ENCODE measurements at regions not wholly inside any gene's neighbourhood (a gene's known extent, or its start where the extent isn't known, plus 50 kb on each side); places are given as distances from the start of the nearest gene placed in this dataset.
"Not testable (repeated sequence)": the region's sequence is repeated elsewhere in the genome, so short reads cannot be mapped to it uniquely, and the experiment has no call there.

GRCh38 chr7:20466543-20467021 lies 135.9 kb downstream of the ITGB8 start:
- DNase-seq = no peak

DNA sequence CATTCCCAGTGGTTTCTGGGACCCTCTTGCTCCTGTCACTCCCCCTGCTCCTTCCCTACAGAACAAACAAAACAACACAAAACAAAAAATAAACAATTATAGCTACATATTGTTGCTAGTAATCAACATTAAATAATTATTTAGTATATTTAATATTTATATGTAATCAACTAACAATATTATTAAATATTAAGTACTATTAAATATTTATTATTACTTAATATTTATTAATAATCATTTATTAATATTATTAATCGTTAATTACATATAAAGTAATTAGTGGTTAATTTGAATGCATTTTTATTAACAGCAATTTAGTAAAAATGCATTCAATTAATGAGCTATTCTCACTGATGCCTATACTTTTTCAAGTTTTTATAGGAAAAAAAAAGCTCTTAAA lies 139.4 kb downstream of the ITGB8 start:
- no peak for DNase-seq

DNA sequence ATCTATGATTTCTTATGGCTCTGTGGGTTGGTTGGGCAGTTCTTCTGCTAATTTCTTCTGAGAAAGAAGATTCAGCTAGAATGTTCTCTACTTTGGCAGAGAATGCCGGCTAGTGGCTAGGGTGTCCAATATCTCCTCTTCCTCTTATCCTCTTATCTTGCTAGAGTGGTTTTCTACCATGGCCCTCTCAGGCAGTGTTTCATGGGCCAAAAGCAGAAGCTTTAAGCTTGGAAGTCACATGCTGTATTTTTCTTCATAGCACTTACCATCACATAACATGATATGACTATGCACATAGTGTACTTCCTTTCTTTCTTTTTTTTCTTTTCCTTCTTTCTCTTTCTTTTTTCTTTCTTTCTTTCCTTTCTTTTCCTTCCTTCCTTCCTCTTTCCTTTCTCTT lies 140.0 kb downstream of the ITGB8 start:
- DNase-seq = no peak

DNA sequence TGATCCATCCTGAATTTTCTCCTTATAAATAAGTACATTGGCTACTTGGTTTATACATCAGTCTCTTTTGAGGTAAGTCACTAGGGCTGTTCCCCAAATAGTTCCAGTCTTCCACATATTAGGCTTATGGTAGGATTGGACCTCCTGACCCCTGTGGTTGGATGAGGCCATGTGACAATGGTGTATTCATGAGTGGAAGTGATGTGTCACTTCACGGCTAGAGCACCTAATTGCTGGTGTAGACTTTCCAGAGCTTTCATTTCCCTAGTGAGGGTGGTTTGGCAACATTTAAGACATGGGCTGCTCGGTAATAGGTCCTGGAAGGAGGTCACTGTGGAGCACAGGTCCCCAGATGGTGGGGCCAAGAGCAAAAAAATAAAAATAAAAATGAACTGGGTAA lies 141.2 kb upstream of the ABCB5 start:
- no peak for DNase-seq

GRCh38 chr7:20475756-20476155 lies 139.7 kb upstream of the ABCB5 start:
- DNase-seq = no peak

DNA sequence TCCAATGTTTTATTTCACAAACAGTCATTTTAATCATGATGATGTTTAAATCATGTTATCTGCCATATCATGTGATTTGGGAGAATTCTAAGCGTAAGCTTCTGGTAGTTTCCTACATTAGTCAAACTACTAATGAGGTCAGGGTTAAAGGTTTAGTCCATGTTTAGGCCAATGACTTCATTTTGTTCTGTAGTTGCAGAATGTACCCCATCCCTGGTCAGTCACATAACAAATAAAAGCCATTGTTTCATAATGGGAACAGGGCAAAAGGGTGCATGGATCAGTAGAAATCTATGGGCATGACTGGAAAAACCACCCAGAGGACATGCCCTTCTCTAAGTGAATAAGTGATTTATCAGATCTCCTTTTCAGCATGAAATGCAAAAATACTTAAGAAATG lies 138.4 kb upstream of the ABCB5 start:
- DNase-seq = no peak

DNA sequence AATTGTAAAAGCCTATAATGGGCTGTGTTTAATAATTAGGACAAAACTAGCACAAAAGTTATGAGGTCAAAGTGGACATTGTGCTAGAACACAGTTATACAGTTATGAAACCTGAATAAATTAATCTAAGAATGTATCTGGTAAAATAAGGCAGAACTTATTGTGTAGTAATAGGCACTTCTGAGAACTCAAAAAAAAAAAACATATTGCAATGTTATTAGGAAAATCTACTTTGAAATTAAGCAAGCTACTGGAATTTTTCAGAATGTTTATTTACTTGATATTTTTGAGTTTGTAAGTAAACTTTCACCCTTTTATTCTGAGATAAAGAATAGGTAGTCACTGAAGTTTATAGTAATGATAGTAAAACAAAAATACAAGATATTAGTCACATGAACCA lies 135.8 kb upstream of the ABCB5 start:
- no peak for DNase-seq

- DNase-seq = no peak
These were observed 133.4 kb upstream of the ABCB5 start for GRCh38 chr7:20482071-20482470.

DNA sequence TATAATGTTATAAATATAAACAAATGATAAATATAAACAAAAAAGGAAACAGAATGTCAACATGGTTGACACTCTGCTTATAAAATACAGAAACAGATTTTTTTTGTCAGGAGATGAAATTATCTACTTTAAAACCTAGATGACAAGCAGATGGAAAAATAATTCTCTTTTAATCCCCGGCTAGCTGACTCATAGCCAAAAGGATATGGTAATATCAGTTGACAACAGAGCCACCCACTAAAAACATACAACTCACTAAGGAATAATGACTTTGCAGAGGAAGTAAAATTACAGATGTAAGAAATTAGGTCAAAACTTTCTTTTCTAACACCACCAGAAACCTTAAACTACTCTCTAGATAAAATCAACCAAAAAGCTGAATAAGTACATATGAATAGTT lies 131.1 kb upstream of the ABCB5 start:
- no peak for DNase-seq

- DNase-seq = no peak
These were observed 126.6 kb upstream of the ABCB5 start for GRCh38 chr7:20488850-20489249.

- DNase-seq = no peak
These were observed 124.2 kb upstream of the ABCB5 start for GRCh38 chr7:20491284-20491683.

GRCh38 chr7:20494566-20494965 lies 120.9 kb upstream of the ABCB5 start:
- DNase-seq = no peak

GRCh38 chr7:20501473-20501872 lies 114.0 kb upstream of the ABCB5 start:
- not testable (repeated sequence) for DNase-seq

DNA sequence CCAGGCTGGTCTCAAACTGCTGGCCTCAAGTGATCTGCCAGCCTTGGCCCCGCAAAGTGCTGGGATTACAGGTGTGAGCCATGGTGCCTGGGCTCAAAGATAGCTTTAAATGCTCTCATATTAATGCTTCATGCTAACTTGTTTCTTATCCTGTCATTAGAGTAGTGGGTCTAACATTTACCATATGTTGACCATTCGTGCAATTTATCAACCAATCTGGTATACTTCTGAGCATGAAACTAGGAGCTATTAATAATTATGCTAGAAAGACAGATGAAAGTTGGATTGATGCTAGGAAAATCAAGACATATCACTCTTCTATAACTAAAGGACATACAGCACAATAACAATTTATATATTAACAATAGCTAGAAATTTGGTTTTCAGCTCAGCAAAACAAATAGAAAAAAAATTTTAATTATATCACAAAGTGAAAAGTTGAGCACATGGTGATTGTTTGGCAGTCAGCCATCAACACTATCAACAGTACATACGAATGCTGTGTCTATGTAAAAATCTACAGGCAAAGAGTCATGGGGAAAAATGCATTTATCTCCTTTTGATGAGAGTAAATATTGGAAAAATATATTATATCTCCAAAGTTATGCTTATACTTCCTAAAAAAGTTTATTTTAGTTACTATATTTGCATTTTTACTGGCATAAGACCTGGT lies 112.1 kb upstream of the ABCB5 start:
- DNase-seq = peak; percentile 35

- no peak for DNase-seq
These were observed 111.4 kb upstream of the ABCB5 start for GRCh38 chr7:20504060-20504459.

GRCh38 chr7:20506175-20506574 lies 109.3 kb upstream of the ABCB5 start:
- DNase-seq = no peak

GRCh38 chr7:20507157-20507556 lies 108.3 kb upstream of the ABCB5 start:
- DNase-seq = no peak

DNA sequence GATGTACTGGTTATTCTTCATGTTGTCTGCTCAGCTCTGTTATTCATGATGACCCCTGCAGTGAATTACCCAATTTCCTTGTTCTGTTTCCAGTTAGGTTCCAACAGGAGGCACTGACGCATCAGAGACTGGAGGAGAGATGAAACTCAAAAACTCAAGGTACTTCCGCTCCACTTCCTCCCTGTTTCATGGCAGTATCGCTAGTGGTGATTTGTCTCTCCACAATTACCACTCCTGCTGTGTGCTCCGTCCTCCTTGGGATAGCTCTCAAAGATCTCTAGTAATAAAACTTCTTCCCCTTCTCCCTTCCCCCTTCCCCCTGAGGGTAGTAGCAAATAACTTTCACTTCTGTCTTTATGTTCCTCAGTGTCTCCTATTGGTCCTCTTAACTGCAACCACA lies 107.4 kb upstream of the ABCB5 start:
- DNase-seq = no peak

DNA sequence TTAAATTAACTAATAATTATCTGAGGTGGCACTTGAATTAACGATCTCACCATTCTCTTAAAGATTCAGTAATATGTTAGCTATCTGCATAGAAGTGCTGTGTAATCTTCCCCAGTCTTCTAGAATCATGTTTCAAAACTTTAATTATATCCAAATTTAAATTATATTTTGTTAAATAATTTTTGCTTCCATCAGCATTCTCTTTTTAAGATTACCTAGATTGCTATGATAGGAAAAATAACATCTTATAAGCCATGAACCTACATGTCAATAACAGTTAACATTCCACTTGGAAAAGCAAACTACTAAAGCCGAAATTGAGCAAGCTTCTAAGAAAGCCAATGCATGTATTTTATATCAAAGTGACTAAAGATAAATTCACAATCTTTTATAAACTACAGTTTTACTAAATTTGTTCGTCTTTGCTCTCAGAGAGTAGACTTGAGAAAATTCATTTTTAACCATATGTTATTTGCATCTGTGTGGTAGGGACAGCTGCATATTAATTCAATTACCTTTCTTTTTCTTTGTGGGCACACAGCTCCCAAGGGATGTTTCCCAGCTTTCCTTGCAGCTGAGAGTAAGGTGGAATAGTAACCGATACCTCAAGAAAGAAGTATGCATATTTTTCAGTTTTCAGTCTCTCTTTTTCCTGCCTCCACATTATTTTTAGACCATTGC lies 105.4 kb upstream of the ABCB5 start:
- DNase-seq = peak; percentile 72

DNA sequence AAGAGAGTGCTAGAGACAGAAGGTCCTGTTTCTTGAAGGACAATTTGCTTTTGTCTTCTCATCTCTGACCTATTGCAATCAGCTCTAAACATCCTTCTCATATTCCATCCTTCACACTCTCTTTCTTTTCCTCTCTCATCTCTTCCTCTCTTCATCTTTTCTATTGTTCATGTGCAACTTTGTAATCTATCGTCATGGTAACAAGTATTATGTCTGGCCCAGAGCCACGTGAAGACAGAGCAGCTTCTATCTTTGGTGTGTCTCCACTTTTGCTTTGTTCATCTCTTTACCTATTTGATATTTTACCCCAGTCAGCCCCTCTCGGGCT lies 104.9 kb upstream of the ABCB5 start:
- peak; percentile 62 for DNase-seq

DNA sequence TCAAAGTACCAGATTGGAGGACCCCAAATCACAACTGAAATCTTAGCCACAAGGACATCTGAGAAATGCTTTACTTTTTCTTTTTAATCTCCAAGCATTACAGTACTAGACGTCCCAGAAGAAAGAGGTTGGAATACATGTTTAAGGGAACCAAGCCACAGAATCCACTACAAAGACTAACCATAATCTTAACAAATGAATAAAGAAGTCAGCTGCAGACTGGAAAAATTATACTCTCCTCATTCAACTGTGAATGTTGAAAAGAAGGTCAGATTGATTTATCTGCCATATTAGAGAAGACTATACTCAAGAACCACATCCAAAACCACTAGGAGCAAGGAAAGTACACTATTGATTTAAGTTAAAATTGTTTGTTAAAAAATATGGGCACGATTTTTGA lies 102.1 kb upstream of the ABCB5 start:
- DNase-seq = peak; percentile 6

- no peak for DNase-seq
These were observed 101.6 kb upstream of the ABCB5 start for GRCh38 chr7:20513897-20514296.

- peak; percentile 84 for DNase-seq
These were observed 101.1 kb upstream of the ABCB5 start for GRCh38 chr7:20514364-20514763.

GRCh38 chr7:20519645-20520044 lies 95.8 kb upstream of the ABCB5 start:
- DNase-seq = no peak

DNA sequence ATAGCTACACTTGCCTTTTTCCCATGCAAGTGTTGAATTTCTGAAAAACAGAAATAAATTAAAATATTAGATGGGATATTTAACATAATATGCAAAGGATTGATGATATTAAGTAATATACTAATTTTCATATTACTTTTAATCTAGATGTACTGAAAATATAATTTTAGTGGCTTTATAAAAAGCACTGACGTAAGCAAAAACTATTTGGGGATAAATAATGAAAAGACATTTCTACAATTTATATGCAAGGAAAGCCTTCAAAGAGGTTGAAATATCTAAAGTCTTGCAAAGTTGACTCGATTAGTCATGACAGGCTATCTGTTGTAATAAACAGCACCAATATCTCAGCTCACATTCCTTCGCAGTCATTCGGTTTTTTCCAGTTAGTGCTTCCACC lies 94.9 kb upstream of the ABCB5 start:
- no peak for DNase-seq
